ENCODE measurements at regions not wholly inside any gene's neighbourhood (a gene's known extent, or its start where the extent isn't known, plus 50 kb on each side); places are given as distances from the start of the nearest gene placed in this dataset.

DNA sequence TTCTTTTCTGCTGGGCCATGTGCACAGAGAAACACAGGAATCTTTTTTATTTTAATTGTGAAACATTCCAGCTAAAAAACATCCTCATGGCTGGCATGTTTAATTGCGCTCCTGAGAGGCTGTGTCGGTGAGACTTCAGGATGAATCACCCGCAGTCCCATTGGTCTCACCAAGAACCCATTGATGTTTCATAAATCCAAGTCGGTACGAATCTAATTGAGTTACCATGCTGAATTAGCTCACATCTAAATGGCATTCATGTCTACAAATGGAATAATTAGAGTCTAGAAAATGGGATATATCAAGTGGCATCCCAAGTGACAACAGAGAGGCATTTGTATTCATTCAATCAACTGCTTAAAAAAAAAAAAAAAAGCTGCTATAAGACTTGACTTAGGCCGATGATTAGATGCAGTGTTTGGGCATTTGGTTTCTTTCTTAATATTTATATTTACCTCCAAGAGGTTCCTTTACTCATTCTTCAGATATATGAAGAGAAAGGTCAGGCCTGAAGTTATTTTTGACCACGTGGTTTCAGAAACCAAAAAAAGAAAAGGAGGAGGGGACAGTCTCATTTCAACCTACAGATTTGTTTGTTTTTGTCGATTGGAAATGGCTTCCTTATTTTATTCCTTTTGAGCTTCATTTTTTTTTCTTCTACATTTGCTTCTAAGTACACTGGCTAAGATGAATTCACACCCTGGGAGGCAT, 79.1 kb upstream of the FOXB1 start:
- no peak for DNase-seq
- Histone ChIP-seq H4K20me1 (ENCODE audit: control insufficient read depth, insufficient read depth, insufficient read length) (no peaks in the 10 kb centered on the region), H3K4ac (ENCODE audit: low read depth, low read length) (no peak overlapping the region), H3K9me3 (ENCODE audit: control insufficient read depth, low read depth, low read length) (no peaks in the 10 kb centered on the region), H2BK12ac (ENCODE audit: insufficient read length, low read depth, low read length) (no peak overlapping the region), H3K27ac (ENCODE audit: insufficient read length, low read depth, low read length) (no peak overlapping the region), H3K4me1 (ENCODE audit: insufficient read depth, low read length) (no peaks in the 10 kb centered on the region), H2BK5ac (ENCODE audit: insufficient read length, low read length) (no peak overlapping the region), H2AK5ac (ENCODE audit: insufficient read length, low read length) (no peak overlapping the region), H3K79me2 (ENCODE audit: insufficient read depth, low read length) (no peaks in the 10 kb centered on the region), H3K27me3 (ENCODE audit: insufficient read depth, low read length) (no peaks in the 10 kb centered on the region), H3K9ac (ENCODE audit: extremely low read depth, insufficient read length, low read length) (no peak overlapping the region), H3K23me2 (ENCODE audit: insufficient read length, low read depth, low read length, poor library complexity, severe bottlenecking) (no peaks in the 10 kb centered on the region), H2BK15ac (ENCODE audit: low read depth, low read length) (no peak overlapping the region), H2BK120ac (ENCODE audit: low read depth, low read length, poor library complexity, severe bottlenecking) (no peak overlapping the region), H3K56ac (ENCODE audit: insufficient read length, low read depth, low read length) (no peak overlapping the region), H3K79me1 (ENCODE audit: insufficient read depth, low read depth, low read length, poor library complexity, severe bottlenecking) (no peaks in the 10 kb centered on the region), H3K18ac (ENCODE audit: insufficient read length, low read depth, low read length) (no peak overlapping the region), H2AFZ (ENCODE audit: low read length) (no peak overlapping the region), H3K23ac (ENCODE audit: insufficient read length, low read depth, low read length) (no peak overlapping the region), H3K4me2 (ENCODE audit: insufficient read depth, insufficient read length, low read length) (no peak overlapping the region), H4K8ac (replicated peaks; ENCODE audit: insufficient read length, low read depth, low read length) (no peak overlapping the region), H3T11ph (ENCODE audit: low read length) (no peak overlapping the region), H3K14ac (ENCODE audit: insufficient read depth, low read length) (no peak overlapping the region), H4K91ac (ENCODE audit: insufficient read length, low read depth, low read length) (no peak overlapping the region), H2BK20ac (ENCODE audit: low read depth, low read length, poor library complexity, severe bottlenecking) (no peak overlapping the region), H4K5ac (ENCODE audit: insufficient read length, low read depth, low read length) (no peak overlapping the region)
- Mint-ChIP-seq H3K9me3 (peaks cover 0 to 3% of the 10 kb centered on the region in 2 experiments; a peak in 1 of 5 replicates), H3K4me1 (peaks cover under 1 to 5% of the 10 kb centered on the region in 2 experiments; a peak in 3 of 4 replicates), H3K4me3 (no peak overlapping the region), H3K27ac (no peak overlapping the region), H3K27me3 (ENCODE audit: low read depth) (peaks cover 1% of the 10 kb centered on the region; the same call in 1 of the 2 replicates), H3K36me3 (ENCODE audit: insufficient read depth in 1 of 3, low read depth in 3 of 3) (no peaks in the 10 kb centered on the region)
- WGBS (ENCODE audit: extremely low coverage, insufficient read length, low lambda C conversion rate): no CpG with 5 or more reads among the region's 8 CpGs
- TF ChIP-seq CTCF (conservative IDR thresholded peaks at IDR 0.05): no peak

All from H9 (cell line).